ENCODE measurements at regions not wholly inside any gene's neighbourhood (a gene's known extent, or its start where the extent isn't known, plus 50 kb on each side); places are given as distances from the start of the nearest gene placed in this dataset.

DNA sequence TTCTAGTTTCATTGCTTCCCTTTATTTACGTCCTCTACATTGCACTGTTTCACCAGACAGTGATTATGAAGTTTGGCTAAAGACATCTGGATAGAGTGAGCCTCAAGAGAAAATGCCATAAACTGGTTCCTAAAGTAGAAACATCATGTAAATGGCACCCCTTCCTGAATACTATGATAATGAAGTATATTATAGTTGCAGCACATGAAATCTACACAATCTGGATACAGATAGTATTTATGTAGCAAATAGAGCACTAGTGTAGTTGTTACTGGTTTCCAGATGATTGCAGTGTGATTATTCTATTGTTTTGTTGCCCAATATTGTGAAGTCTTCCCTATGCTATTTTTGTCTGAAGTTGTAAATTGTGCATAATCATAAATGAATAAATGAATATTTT lies 2786.9 kb upstream of the PCDH20 start (continued):
- TF ChIP-seq ZNF281 (CRISPR knock-in tag; IDR thresholded peaks at IDR 0.05) (no peak), SP1 (CRISPR knock-in tag; conservative IDR thresholded peaks at IDR 0.05) (no peak), ATF6 (CRISPR knock-in tag; IDR thresholded peaks at IDR 0.05) (no peak), ZNF512 (CRISPR knock-in tag; IDR thresholded peaks at IDR 0.05; ENCODE audit: borderline replicate concordance) (no peak)

DNA sequence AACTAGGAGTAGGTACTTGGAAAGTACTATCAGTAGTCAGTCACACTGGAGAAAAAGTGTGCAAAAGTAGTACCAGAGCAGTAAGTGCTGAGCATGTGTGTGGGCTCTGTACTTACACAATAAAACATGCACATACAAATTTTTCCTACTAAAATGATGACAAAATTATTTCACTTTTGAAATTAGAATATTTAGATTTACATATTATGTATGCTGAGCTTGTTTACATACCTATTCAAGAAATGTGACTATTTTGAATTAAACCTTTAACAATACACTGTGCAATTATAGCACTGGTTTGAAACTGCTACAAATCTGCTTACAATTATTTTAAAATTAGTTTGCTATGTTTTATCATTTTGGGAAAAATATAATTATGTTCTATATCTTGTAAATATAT lies 2781.6 kb upstream of the PCDH20 start:
- H3K36me3 Mint-ChIP-seq: no peaks in the 10 kb centered on the region
- ATAC-seq (no peak), DNase-seq (ENCODE audit: low spot score) (no peak)
- peaks cover 5% of the 10 kb centered on the region for H3K4me1 Mint-ChIP-seq
- no peaks in the 10 kb centered on the region for H3K27me3 Mint-ChIP-seq (ENCODE audit: low read depth)
- POLR2A ChIA-PET: no interaction called here
- H3K9me3 Mint-ChIP-seq: peaks cover 5% of the 10 kb centered on the region
- no peak overlapping the region for H3K4me3 Mint-ChIP-seq
- no peak overlapping the region for H3K27ac Mint-ChIP-seq
- CTCF ChIA-PET: no interaction called here
- TF ChIP-seq ZNF317 (CRISPR knock-in tag; IDR thresholded peaks at IDR 0.05; ENCODE audit: borderline replicate concordance, low read depth) (no peak), E2F1 (CRISPR knock-in tag; IDR thresholded peaks at IDR 0.05) (no peak), TP53 (CRISPR knock-in tag; IDR thresholded peaks at IDR 0.05) (no peak), ZNF396 (CRISPR knock-in tag; IDR thresholded peaks at IDR 0.05; ENCODE audit: borderline replicate concordance) (no peak), PREB (CRISPR knock-in tag; IDR thresholded peaks at IDR 0.05; ENCODE audit: borderline replicate concordance) (no peak), NFATC4 (CRISPR knock-in tag; IDR thresholded peaks at IDR 0.05) (no peak), CREM (CRISPR knock-in tag; IDR thresholded peaks at IDR 0.05) (no peak), ZNF512 (CRISPR knock-in tag; IDR thresholded peaks at IDR 0.05; ENCODE audit: borderline replicate concordance) (no peak), ATF1 (CRISPR knock-in tag; IDR thresholded peaks at IDR 0.05) (no peak), ZNF263 (CRISPR knock-in tag; IDR thresholded peaks at IDR 0.05; ENCODE audit: low read depth) (no peak), SOX15 (CRISPR knock-in tag; IDR thresholded peaks at IDR 0.05) (no peak), MYBL2 (CRISPR knock-in tag; IDR thresholded peaks at IDR 0.05) (no peak), CBFB (CRISPR knock-in tag; IDR thresholded peaks at IDR 0.05; ENCODE audit: low read depth) (no peak)
- TF ChIP-seq, protein P1, sequence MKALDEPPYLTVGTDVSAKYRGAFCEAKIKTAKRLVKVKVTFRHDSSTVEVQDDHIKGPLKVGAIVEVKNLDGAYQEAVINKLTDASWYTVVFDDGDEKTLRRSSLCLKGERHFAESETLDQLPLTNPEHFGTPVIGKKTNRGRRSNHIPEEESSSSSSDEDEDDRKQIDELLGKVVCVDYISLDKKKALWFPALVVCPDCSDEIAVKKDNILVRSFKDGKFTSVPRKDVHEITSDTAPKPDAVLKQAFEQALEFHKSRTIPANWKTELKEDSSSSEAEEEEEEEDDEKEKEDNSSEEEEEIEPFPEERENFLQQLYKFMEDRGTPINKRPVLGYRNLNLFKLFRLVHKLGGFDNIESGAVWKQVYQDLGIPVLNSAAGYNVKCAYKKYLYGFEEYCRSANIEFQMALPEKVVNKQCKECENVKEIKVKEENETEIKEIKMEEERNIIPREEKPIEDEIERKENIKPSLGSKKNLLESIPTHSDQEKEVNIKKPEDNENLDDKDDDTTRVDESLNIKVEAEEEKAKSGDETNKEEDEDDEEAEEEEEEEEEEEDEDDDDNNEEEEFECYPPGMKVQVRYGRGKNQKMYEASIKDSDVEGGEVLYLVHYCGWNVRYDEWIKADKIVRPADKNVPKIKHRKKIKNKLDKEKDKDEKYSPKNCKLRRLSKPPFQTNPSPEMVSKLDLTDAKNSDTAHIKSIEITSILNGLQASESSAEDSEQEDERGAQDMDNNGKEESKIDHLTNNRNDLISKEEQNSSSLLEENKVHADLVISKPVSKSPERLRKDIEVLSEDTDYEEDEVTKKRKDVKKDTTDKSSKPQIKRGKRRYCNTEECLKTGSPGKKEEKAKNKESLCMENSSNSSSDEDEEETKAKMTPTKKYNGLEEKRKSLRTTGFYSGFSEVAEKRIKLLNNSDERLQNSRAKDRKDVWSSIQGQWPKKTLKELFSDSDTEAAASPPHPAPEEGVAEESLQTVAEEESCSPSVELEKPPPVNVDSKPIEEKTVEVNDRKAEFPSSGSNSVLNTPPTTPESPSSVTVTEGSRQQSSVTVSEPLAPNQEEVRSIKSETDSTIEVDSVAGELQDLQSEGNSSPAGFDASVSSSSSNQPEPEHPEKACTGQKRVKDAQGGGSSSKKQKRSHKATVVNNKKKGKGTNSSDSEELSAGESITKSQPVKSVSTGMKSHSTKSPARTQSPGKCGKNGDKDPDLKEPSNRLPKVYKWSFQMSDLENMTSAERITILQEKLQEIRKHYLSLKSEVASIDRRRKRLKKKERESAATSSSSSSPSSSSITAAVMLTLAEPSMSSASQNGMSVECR (CRISPR knock-in tag; IDR thresholded peaks at IDR 0.05; ENCODE audit: borderline replicate concordance): no peak
- TF ChIP-seq, protein P2, sequence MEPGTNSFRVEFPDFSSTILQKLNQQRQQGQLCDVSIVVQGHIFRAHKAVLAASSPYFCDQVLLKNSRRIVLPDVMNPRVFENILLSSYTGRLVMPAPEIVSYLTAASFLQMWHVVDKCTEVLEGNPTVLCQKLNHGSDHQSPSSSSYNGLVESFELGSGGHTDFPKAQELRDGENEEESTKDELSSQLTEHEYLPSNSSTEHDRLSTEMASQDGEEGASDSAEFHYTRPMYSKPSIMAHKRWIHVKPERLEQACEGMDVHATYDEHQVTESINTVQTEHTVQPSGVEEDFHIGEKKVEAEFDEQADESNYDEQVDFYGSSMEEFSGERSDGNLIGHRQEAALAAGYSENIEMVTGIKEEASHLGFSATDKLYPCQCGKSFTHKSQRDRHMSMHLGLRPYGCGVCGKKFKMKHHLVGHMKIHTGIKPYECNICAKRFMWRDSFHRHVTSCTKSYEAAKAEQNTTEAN (CRISPR knock-in tag; IDR thresholded peaks at IDR 0.05): no peak
- TF ChIP-seq, protein P3, sequence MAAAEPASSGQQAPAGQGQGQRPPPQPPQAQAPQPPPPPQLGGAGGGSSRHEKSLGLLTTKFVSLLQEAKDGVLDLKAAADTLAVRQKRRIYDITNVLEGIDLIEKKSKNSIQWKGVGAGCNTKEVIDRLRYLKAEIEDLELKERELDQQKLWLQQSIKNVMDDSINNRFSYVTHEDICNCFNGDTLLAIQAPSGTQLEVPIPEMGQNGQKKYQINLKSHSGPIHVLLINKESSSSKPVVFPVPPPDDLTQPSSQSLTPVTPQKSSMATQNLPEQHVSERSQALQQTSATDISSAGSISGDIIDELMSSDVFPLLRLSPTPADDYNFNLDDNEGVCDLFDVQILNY (CRISPR knock-in tag; IDR thresholded peaks at IDR 0.05): no peak
